ENCODE measurements at regions not wholly inside any gene's neighbourhood (a gene's known extent, or its start where the extent isn't known, plus 50 kb on each side); places are given as distances from the start of the nearest gene placed in this dataset.

- peaks cover 3% of the 10 kb centered on the region for H3K27me3 Mint-ChIP-seq (ENCODE audit: low read depth, poor library complexity)
- peaks cover 4% of the 10 kb centered on the region for H3K9me3 Mint-ChIP-seq
- H3K36me3 Mint-ChIP-seq (ENCODE audit: low read depth): no peaks in the 10 kb centered on the region
- TF ChIP-seq, protein P1, sequence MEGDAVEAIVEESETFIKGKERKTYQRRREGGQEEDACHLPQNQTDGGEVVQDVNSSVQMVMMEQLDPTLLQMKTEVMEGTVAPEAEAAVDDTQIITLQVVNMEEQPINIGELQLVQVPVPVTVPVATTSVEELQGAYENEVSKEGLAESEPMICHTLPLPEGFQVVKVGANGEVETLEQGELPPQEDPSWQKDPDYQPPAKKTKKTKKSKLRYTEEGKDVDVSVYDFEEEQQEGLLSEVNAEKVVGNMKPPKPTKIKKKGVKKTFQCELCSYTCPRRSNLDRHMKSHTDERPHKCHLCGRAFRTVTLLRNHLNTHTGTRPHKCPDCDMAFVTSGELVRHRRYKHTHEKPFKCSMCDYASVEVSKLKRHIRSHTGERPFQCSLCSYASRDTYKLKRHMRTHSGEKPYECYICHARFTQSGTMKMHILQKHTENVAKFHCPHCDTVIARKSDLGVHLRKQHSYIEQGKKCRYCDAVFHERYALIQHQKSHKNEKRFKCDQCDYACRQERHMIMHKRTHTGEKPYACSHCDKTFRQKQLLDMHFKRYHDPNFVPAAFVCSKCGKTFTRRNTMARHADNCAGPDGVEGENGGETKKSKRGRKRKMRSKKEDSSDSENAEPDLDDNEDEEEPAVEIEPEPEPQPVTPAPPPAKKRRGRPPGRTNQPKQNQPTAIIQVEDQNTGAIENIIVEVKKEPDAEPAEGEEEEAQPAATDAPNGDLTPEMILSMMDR (IDR thresholded peaks at IDR 0.05): no peak
- H3K4me1 Mint-ChIP-seq: peaks cover 41% of the 10 kb centered on the region
- H3K4me3 Mint-ChIP-seq: no peak overlapping the region
- no peak for DNase-seq
- no peak overlapping the region for H3K27ac Mint-ChIP-seq
Observed at GRCh38 chr3:177576746-177577145, 379.5 kb upstream of the TBL1XR1 start.

GRCh38 chr3:177578488-177578887, 381.2 kb upstream of the TBL1XR1 start:
- peaks cover 24% of the 10 kb centered on the region for H3K4me1 Mint-ChIP-seq
- no peaks in the 10 kb centered on the region for H3K27me3 Mint-ChIP-seq (ENCODE audit: low read depth, poor library complexity)
- no peak for DNase-seq
- no peaks in the 10 kb centered on the region for H3K36me3 Mint-ChIP-seq (ENCODE audit: low read depth)
- H3K27ac Mint-ChIP-seq: no peak overlapping the region
- TF ChIP-seq, protein P1 (IDR thresholded peaks at IDR 0.05): no peak
- peaks cover 11% of the 10 kb centered on the region for H3K9me3 Mint-ChIP-seq
- H3K4me3 Mint-ChIP-seq: no peak overlapping the region

- Mint-ChIP-seq H3K4me3 (no peak overlapping the region), H3K4me1 (peaks cover 15% of the 10 kb centered on the region), H3K9me3 (peaks cover 11% of the 10 kb centered on the region), H3K27ac (no peak overlapping the region), H3K36me3 (ENCODE audit: low read depth) (no peaks in the 10 kb centered on the region), H3K27me3 (ENCODE audit: low read depth, poor library complexity) (no peaks in the 10 kb centered on the region)
- no peak for DNase-seq
- TF ChIP-seq, protein P1 (IDR thresholded peaks at IDR 0.05): no peak
Observed at GRCh38 chr3:177579419-177579818, 382.1 kb upstream of the TBL1XR1 start.

DNA sequence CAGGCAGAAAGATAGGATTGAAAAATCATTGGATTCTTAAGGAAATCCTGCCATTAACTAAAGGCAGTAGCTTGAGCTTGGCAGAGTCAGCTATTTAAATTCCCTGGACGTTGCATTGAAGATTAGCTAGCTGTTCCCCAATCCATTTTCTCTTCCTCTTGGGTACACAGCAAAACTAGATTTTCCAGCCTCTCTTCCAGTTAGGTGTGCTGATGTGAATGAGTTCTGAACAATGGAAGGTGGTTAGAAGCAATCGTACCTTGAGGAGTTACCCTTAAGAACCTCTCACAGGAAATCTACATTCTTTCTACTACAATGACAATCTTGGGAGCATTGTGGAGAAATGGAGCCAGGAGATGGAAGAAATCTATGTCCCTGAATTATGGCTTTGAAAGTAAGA, 383.2 kb upstream of the TBL1XR1 start:
- H3K4me1 Mint-ChIP-seq: peaks cover 5% of the 10 kb centered on the region
- TF ChIP-seq, protein P1 (IDR thresholded peaks at IDR 0.05): no peak
- H3K27me3 Mint-ChIP-seq (ENCODE audit: low read depth, poor library complexity): no peaks in the 10 kb centered on the region
- H3K36me3 Mint-ChIP-seq (ENCODE audit: low read depth): no peaks in the 10 kb centered on the region
- peaks cover 16% of the 10 kb centered on the region for H3K9me3 Mint-ChIP-seq
- no peak for DNase-seq
- H3K4me3 Mint-ChIP-seq: no peak overlapping the region
- H3K27ac Mint-ChIP-seq: no peak overlapping the region

- no peak overlapping the region for H3K4me3 Mint-ChIP-seq
- peaks cover 17% of the 10 kb centered on the region for H3K4me1 Mint-ChIP-seq
- H3K27ac Mint-ChIP-seq: no peak overlapping the region
- H3K9me3 Mint-ChIP-seq: peaks cover 44% of the 10 kb centered on the region
- TF ChIP-seq, protein P1 (IDR thresholded peaks at IDR 0.05): no peak
- peaks cover 3% of the 10 kb centered on the region for H3K27me3 Mint-ChIP-seq (ENCODE audit: low read depth, poor library complexity)
- peaks cover 17% of the 10 kb centered on the region for H3K36me3 Mint-ChIP-seq (ENCODE audit: low read depth)
- no peak for DNase-seq
Observed at GRCh38 chr3:177585271-177585670, 388.0 kb upstream of the TBL1XR1 start.

- Mint-ChIP-seq H3K4me1 (peaks cover 44% of the 10 kb centered on the region), H3K4me3 (no peak overlapping the region), H3K27me3 (ENCODE audit: low read depth, poor library complexity) (peaks cover 10% of the 10 kb centered on the region), H3K27ac (peak overlapping the region; percentile 82), H3K9me3 (peaks cover 32% of the 10 kb centered on the region), H3K36me3 (ENCODE audit: low read depth) (peaks cover 17% of the 10 kb centered on the region)
- no peak for DNase-seq
- TF ChIP-seq, protein P1 (IDR thresholded peaks at IDR 0.05): no peak
Observed at GRCh38 chr3:177589041-177589650, 391.9 kb upstream of the TBL1XR1 start.
